Brain microvascular endothelial cell (primary cell): ENCODE measurements at regions not wholly inside any gene's neighbourhood (a gene's known extent, or its start where the extent isn't known, plus 50 kb on each side); places are given as distances from the start of the nearest gene placed in this dataset.

Experiments
- DNase-seq: peaks from one replicate; pipeline ENCODE4 v3.0.0-alpha.2; 2020
- H3K27ac ChIP-seq: fragments of 250-450 bp; sonication (Bioruptor Pico); 2 replicates; pipeline ENCODE4 v1.5.1; 2020; ENCODE audit warnings: mild to moderate bottlenecking, moderate library complexity
- H3K27me3 ChIP-seq: fragments of 250-450 bp; sonication (Bioruptor Pico); replicated peaks from 2 replicates; pipeline ENCODE4 v1.5.1; 2020; ENCODE audit warnings: mild to moderate bottlenecking
- H3K36me3 ChIP-seq: fragments of 250-450 bp; sonication (Bioruptor Pico); replicated peaks from 2 replicates; pipeline ENCODE4 v1.5.1; 2020; ENCODE audit warnings: mild to moderate bottlenecking
- H3K4me3 ChIP-seq: 2 replicates; pipeline ENCODE4 v1.5.1; 2011; ENCODE audit warnings: low read depth, mild to moderate bottlenecking, control low read depth, low read length, moderate library complexity
- in situ Hi-C: cut with HindIII; loops from 2 replicates; pipeline ENCODE4 v1.10.0; 2017; ENCODE audit warnings: low sequenced_read_pairs, low pct_ligation_motif_present
- TF ChIP-seq, protein P1 (sequence below): IDR thresholded peaks from 2 replicates; pipeline ENCODE4 v1.5.1; 2011; ENCODE audit warnings: low read depth, mild to moderate bottlenecking, moderate library complexity, low read length, control low read depth, inconsistent platforms; ENCODE audit errors: missing control alignments

DNA sequence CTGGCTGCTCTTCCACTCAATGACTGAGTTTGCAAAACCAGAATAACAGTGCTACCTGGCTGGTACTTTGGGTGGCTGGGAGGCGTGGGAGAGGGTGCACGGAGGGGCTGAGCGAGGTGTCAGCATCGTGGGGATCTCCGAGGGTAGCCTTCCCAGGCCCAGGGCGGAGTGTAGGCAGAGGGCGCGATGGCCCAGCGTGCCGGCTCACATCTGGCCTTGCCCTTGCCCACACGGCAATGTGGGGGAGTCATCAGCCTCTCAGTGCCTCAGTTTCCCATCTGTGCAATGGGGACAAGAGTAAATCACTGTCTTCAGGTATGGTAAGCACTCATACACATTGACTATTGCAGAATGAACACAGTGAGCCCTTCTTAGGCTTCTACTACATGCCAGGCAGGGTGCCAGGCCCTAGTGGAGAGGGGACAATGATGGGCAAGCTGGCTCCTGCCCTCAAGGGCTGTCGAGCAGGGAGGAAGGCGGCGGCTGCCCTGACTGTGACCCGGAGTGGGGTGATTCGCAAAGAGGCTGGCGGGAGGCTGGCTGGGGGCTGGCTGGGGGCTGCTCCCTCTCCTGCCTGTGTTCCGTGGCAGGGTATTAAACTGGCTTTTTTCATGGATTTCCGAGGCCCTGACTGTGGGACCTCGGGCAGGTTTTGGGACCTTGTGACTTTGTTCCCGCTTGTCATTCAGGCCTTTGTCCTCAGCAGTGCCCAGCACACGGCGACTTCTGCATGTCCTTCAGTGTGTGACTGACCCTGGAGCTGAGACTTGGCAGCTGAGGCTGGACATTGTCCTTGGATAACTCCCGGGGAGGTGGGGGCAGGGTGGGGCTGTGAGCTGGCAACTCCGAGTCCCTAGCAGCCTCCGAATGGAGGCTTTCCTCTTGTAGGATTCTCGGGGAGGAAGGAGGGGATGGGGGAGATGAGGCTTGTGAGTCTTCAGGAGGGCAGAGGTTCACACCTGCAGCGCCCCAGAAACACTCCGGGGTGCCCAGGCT, 243.1 kb downstream of the SEC14L1 start:
- in situ Hi-C loops = no loop called here
- Histone ChIP-seq H3K36me3 (peaks cover 17% of the 10 kb centered on the region), H3K27me3 (no peaks in the 10 kb centered on the region), H3K4me3 (no peak overlapping the region), H3K27ac (no peak overlapping the region)
- no peak for DNase-seq
- TF ChIP-seq, protein P1, sequence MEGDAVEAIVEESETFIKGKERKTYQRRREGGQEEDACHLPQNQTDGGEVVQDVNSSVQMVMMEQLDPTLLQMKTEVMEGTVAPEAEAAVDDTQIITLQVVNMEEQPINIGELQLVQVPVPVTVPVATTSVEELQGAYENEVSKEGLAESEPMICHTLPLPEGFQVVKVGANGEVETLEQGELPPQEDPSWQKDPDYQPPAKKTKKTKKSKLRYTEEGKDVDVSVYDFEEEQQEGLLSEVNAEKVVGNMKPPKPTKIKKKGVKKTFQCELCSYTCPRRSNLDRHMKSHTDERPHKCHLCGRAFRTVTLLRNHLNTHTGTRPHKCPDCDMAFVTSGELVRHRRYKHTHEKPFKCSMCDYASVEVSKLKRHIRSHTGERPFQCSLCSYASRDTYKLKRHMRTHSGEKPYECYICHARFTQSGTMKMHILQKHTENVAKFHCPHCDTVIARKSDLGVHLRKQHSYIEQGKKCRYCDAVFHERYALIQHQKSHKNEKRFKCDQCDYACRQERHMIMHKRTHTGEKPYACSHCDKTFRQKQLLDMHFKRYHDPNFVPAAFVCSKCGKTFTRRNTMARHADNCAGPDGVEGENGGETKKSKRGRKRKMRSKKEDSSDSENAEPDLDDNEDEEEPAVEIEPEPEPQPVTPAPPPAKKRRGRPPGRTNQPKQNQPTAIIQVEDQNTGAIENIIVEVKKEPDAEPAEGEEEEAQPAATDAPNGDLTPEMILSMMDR = no peak

DNA sequence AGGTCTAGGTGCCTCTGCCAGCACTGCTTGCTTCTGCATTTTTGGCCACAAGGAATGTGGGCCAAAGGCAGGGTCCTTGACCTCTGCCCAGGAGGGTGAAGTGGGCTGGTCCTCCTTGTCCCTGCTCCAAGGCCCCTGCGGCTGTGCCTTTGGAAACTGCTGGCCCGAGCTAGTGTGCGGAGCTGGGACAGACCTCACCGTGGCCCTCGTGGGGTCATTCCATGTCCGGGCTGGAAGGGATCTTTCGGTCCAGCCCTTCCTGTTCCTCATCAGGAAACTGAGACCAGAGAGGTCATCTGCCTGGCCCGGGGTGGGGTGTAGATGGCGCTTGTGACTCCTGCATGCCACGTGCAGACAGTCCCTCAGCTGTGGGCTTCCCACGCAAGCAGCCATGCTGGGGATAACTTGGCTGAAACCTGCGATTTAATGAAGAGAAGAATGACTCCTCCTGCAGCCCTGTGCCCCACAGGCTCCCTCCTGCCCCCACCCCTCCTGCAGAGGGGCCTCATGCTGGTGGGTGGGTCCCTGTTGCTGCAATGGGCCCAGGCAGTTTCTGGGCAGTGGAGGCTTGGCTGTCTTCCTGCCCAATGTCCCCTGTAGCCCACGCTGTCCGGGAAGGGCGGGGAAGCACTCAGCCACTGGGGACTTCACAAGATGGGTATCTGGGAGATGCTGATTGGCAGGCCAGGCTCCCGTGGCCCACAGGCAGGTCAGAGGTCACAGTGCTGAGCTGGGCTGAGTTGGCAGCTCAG, 245.2 kb downstream of the SEC14L1 start:
- DNase-seq = no peak
- H3K4me3 ChIP-seq = no peak overlapping the region
- H3K27ac ChIP-seq = no peak overlapping the region
- H3K27me3 ChIP-seq = no peaks in the 10 kb centered on the region
- TF ChIP-seq, protein P1 = no peak
- H3K36me3 ChIP-seq = peaks cover 19% of the 10 kb centered on the region
- in situ Hi-C loops = no loop called here

DNA sequence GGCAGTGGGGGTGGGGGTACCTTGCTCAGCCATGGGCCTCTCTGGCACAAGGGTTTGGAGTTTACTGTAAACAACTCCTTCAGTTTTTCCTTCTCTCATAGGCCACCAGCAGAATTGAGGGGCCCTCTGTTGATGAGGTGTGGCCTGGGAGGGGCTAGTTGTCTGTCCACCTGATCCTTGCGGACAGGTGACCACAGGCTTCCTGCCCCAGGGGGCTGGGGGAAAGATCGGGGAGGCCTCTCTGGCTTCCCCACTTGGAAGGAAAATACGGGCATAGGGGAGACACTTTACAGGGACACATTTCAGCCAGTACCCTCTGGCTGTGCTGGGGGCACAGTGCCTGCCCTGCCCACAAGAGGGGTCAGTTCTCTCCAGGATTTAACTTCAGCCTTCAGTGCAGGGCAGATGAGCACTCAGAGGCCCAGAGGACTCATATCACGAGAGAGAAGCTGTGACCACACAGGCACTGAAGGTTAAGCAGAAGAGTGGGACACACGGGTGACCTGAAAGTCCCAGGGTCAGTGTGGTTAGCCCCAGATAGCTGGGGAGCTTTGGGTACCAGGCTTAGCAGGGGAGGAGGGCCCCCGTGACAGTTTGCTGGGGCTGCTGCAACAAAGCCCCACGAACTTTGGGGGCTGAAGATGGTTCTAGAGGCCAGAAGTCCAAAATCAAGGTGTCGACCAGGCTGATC, 245.9 kb downstream of the SEC14L1 start:
- Histone ChIP-seq H3K27ac (no peak overlapping the region), H3K4me3 (no peak overlapping the region)
- in situ Hi-C loops = no loop called here

DNA sequence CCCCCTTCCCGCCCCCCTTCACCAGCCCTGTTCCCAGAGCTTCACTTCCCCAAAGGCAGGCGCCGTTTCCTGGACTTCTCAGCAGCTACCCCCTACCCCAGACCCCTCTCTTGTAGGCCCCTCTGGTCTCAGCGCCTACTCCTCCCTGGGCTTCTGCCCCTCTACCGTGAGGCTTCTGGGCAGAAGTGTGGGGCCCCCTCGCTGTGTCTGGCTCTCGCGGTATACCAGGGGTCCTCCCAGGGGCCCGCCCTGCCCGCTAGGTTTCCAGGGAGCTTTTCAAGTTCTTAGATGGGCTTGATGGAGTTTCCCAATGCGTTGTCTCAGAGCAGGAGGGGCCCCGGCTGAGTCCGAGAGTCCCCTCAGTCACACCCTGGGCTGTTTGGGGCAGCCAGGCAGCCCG, 247.1 kb downstream of the SEC14L1 start:
- no peak overlapping the region for H3K27ac ChIP-seq
- in situ Hi-C loops = no loop called here

More for the DNA sequence above, 245.9 kb downstream of the SEC14L1 start:
- DNase-seq = no peak
- TF ChIP-seq, protein P1 = no peak
- Histone ChIP-seq H3K27me3 (no peaks in the 10 kb centered on the region), H3K36me3 (peaks cover 23% of the 10 kb centered on the region)

More for the DNA sequence above, 247.1 kb downstream of the SEC14L1 start:
- DNase-seq = no peak
- peaks cover 23% of the 10 kb centered on the region for H3K36me3 ChIP-seq
- H3K27me3 ChIP-seq = no peaks in the 10 kb centered on the region
- H3K4me3 ChIP-seq = no peak overlapping the region
- TF ChIP-seq, protein P1 = no peak
